Ovary (tissue), 3 donors: ENCODE measurements at regions not wholly inside any gene's neighbourhood (a gene's known extent, or its start where the extent isn't known, plus 50 kb on each side); places are given as distances from the start of the nearest gene placed in this dataset.

Experiments
- POLR2A ChIP-seq: fragments of 450-650 bp; IDR thresholded peaks from one replicate; pipeline ENCODE4 v1.6.1; 2017; ENCODE audit warnings: antibody characterized with exemption, mild to moderate bottlenecking, moderate library complexity
- TF ChIP-seq, protein P1 (sequence below), 3 donors: fragments of 450-650 bp in 2 of 3; fragments of 200-600 bp in 1 of 3; IDR thresholded peaks; one replicate each; pipeline versions ENCODE4 v1.5.1 to v1.8.0; 2016 to 2022; ENCODE audit warnings: antibody characterized with exemption in 3 of 3, mild to moderate bottlenecking in 1 of 3
- donor health status: DM: no; HTN: no; CAD: no.

DNA sequence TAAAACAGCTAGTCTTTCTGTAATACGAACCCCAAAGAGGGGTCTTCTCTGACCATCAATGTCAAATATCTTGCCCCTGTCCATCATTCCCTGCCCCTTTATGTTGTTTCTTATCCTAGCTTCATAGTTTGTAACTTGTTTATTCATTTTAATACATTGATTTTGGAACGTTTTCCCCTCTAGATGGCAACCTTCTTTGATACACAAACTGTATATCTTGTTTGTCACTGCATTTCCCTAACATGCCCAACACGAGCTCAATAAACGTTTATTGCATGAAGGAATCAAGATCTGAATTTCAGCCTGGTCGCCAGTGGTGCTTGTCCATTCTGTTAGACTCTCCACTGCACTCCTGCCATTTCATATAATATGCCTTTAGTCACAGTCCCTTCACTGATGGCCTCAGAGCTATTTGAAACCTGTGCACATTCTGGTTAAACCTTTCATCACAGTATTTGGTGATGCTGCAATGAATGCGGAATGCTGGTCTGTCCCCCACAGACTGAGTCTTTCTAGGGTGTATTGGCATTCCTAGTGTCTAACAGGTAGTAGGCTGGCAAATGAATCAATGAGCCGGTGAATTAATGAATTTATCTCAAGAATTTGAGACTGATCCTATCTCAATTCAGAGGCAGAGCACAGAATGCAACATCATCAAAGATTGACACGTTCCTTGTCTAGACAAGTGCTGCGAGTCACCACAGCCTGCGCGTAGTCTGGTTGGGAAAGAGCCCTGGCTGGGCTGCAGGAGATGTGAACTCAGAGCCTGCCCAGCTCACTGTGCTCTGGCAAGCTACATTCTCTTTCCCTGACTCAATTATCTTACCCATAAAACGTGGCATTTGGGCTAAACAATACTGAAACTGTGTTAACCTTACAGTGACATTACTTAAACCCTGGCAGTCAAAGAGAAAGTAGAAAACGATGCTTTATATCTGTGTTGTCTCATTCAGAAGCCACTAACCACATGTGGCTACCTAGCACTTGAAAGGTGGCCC, 55.2 kb upstream of the FRMD4A start:
- no peak for TF ChIP-seq POLR2A
- TF ChIP-seq, protein P1, sequence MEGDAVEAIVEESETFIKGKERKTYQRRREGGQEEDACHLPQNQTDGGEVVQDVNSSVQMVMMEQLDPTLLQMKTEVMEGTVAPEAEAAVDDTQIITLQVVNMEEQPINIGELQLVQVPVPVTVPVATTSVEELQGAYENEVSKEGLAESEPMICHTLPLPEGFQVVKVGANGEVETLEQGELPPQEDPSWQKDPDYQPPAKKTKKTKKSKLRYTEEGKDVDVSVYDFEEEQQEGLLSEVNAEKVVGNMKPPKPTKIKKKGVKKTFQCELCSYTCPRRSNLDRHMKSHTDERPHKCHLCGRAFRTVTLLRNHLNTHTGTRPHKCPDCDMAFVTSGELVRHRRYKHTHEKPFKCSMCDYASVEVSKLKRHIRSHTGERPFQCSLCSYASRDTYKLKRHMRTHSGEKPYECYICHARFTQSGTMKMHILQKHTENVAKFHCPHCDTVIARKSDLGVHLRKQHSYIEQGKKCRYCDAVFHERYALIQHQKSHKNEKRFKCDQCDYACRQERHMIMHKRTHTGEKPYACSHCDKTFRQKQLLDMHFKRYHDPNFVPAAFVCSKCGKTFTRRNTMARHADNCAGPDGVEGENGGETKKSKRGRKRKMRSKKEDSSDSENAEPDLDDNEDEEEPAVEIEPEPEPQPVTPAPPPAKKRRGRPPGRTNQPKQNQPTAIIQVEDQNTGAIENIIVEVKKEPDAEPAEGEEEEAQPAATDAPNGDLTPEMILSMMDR (IDR thresholded peaks at IDR 0.05), result no peak
